CD4-positive, alpha-beta T cell treated with Interleukin-17A for 4 hours (primary cell): ENCODE measurements at regions not wholly inside any gene's neighbourhood (a gene's known extent, or its start where the extent isn't known, plus 50 kb on each side); places are given as distances from the start of the nearest gene placed in this dataset.

Experiments used
- DNase-seq: peaks from one replicate; pipeline ENCODE4 v3.0.0-alpha.2; 2020; ENCODE audit warnings: mixed read lengths

GRCh38 chr12:107983756-107984472, 145.2 kb upstream of the WSCD2 start:
- no peak for DNase-seq

- no peak for DNase-seq
These were observed 144.1 kb upstream of the WSCD2 start for GRCh38 chr12:107984973-107985372.

GRCh38 chr12:107986183-107986582, 142.9 kb upstream of the WSCD2 start:
- no peak for DNase-seq

- peak; percentile 37 for DNase-seq
These were observed 138.8 kb upstream of the WSCD2 start for GRCh38 chr12:107990325-107990724.

GRCh38 chr12:107992029-107992428, 137.1 kb upstream of the WSCD2 start:
- no peak for DNase-seq

GRCh38 chr12:107992870-107993451, 136.1 kb upstream of the WSCD2 start:
- no peak for DNase-seq

GRCh38 chr12:107998863-107999262, 130.2 kb upstream of the WSCD2 start:
- no peak for DNase-seq

GRCh38 chr12:108000111-108000510, 129.0 kb upstream of the WSCD2 start:
- no peak for DNase-seq

GRCh38 chr12:108004319-108004718, 124.8 kb upstream of the WSCD2 start:
- no peak for DNase-seq

- DNase-seq: no peak
These were observed 120.8 kb upstream of the WSCD2 start for GRCh38 chr12:108008163-108008905.

- DNase-seq: no peak
These were observed 119.5 kb upstream of the WSCD2 start for GRCh38 chr12:108009442-108010070.

GRCh38 chr12:108016022-108016564, 113.0 kb upstream of the WSCD2 start:
- no peak for DNase-seq

- no peak for DNase-seq
These were observed 111.5 kb upstream of the WSCD2 start for GRCh38 chr12:108017472-108018057.

- no peak for DNase-seq
These were observed 109.2 kb upstream of the WSCD2 start for GRCh38 chr12:108019862-108020261.

GRCh38 chr12:108021141-108021540, 107.9 kb upstream of the WSCD2 start:
- DNase-seq: no peak

GRCh38 chr12:108021949-108022522, 107.1 kb upstream of the WSCD2 start:
- DNase-seq: no peak

GRCh38 chr12:108029051-108029835, 99.8 kb upstream of the WSCD2 start:
- no peak for DNase-seq

- no peak for DNase-seq
These were observed 96.0 kb upstream of the WSCD2 start for GRCh38 chr12:108033090-108033489.

- no peak for DNase-seq
These were observed 93.7 kb upstream of the WSCD2 start for GRCh38 chr12:108035372-108035771.

GRCh38 chr12:108037960-108038359, 91.1 kb upstream of the WSCD2 start:
- DNase-seq: no peak

GRCh38 chr12:108039794-108040193, 89.3 kb upstream of the WSCD2 start:
- no peak for DNase-seq

- DNase-seq: no peak
These were observed 88.1 kb upstream of the WSCD2 start for GRCh38 chr12:108040947-108041346.
